NCI-H524 treated with DMSO at 0.1 percent for 48 hours (cell line): ENCODE measurements at regions not wholly inside any gene's neighbourhood (a gene's known extent, or its start where the extent isn't known, plus 50 kb on each side); places are given as distances from the start of the nearest gene placed in this dataset.
A peak's percentile ranks its signal among the peaks of the same experiment; 100 is the strongest.
"Not testable (repeated sequence)": the region's sequence is repeated elsewhere in the genome, so short reads cannot be mapped to it uniquely, and the experiment has no call there.

Source experiments
- DNase-seq: peaks from one replicate; lab custom pipeline; 2025; lab: John Stamatoyannopoulos, UW

- DNase-seq = no peak
Measured at GRCh38 chrX:135632353-135632752, 81.1 kb upstream of the CT45A1 start.

- peak; percentile 84 for DNase-seq
Measured at GRCh38 chrX:135639066-135639780, 74.2 kb upstream of the CT45A1 start.

- DNase-seq = no peak
Measured at GRCh38 chrX:135643916-135644315, 69.5 kb upstream of the CT45A1 start.

- DNase-seq = no peak
Measured at GRCh38 chrX:135644624-135645023, 68.8 kb upstream of the CT45A1 start.

DNA sequence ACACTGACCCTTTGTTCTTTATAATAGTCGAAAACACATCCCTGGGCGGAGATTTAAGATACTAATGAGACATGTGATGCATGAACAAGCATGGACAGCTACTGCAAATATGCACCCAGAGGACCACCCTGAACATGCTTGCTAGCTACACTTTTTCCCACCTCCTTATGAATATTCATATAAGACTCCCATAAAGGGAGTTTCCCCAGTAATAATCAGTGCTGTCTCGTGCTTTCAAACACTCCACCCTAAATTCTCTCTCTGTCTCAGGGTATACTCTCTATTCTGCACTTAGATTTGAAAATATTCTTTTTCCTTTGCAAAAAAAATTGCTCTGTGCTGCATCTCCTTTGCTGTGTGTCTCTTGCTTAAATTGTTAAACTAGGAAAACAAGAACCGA lies 64.4 kb upstream of the CT45A1 start:
- no peak for DNase-seq

- DNase-seq = no peak
Measured at GRCh38 chrX:135649561-135649960, 63.9 kb upstream of the CT45A1 start.

DNA sequence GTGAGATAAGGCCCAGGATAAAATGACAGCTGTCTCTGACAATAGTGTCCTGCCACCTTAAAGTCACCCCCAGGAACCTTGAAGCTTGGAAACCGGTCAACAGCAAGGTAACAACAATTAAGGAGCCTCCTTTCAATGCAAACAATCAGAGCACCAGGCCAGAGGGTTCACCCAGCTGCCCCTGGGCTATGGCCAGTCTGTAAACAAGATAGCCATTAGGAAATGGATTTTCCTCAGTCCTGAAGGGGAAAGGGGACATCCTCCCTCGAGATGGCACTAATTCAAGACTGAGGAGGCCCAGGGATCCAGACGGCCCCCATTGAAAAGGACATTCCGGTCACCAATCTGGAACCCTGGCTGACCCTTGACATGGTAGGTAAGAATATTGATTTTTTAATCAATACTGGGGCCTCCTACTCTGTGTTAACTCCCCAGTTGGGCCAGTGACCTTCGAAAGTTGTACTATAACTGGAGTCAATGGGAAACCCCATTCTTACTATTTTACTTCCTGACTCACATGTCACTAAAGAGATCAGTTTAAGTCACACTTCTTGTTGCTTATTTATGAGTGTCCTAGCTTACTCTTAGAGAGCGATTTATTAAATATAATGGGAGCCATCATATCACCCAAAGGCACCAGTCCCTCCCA lies 61.7 kb upstream of the CT45A1 start:
- no peak for DNase-seq

GRCh38 chrX:135652602-135653001 lies 60.8 kb upstream of the CT45A1 start:
- no peak for DNase-seq

DNA sequence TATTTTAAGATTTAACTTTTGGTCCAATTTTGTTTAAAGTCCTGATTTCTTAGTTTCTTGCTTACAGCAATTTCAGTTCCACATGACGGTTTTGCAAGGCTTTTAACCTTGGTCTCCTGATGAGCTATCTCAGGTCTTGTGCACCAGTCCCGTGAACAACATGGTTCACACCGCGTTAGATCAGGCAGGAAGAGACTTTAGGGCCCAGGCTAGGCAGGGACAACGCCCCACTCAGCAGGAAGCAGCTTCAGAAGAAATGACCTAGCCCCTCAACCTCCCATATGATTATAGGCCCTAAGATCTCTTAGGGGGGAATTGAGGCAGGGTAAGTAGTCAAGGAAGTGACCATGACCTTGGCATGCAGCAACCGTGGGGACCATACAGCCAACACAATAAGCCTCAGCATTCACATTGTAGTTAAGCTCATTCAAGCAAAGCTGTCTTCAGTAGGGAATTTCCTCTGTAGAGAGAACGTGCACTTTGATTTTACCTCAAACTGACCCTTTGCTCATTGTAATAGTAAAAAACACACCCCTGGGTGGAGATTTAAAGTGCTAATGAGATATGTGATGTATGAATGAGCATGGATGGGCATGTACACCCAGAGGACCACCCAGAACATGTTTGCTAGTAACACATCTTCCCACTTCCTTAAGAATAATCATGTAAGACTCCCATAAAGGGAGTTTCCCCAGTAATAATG lies 55.3 kb upstream of the CT45A1 start:
- not testable (repeated sequence) for DNase-seq
